ENCODE measurements at regions not wholly inside any gene's neighbourhood (a gene's known extent, or its start where the extent isn't known, plus 50 kb on each side); places are given as distances from the start of the nearest gene placed in this dataset.

GRCh38 chr7:28300488-28300887, 111.8 kb upstream of the CREB5 start:
- TF ChIP-seq GATA2 (IDR thresholded peaks at IDR 0.05; ENCODE audit: low read depth, low read length) (no peak), GATA3 (IDR thresholded peaks at IDR 0.05; ENCODE audit: low read depth, low read length) (no peak)

GRCh38 chr7:28301148-28301641, 111.1 kb upstream of the CREB5 start:
- TF ChIP-seq GATA3 (IDR thresholded peaks at IDR 0.05; ENCODE audit: low read depth, low read length) (no peak), GATA2 (IDR thresholded peaks at IDR 0.05; ENCODE audit: low read depth, low read length) (no peak)

- TF ChIP-seq GATA3 (IDR thresholded peaks at IDR 0.05; ENCODE audit: low read depth, low read length) = no peak
- TF ChIP-seq GATA2 (IDR thresholded peaks at IDR 0.05; ENCODE audit: low read depth, low read length) = no peak
Observed at GRCh38 chr7:28304290-28304689, 108.0 kb upstream of the CREB5 start.

GRCh38 chr7:28309704-28310459, 102.4 kb upstream of the CREB5 start:
- TF ChIP-seq GATA3 (IDR thresholded peaks at IDR 0.05; ENCODE audit: low read depth, low read length) (no peak), GATA2 (IDR thresholded peaks at IDR 0.05; ENCODE audit: low read depth, low read length) (no peak)

GRCh38 chr7:28310460-28310848, 101.9 kb upstream of the CREB5 start:
- no peak for TF ChIP-seq GATA2 (IDR thresholded peaks at IDR 0.05; ENCODE audit: low read depth, low read length)
- no peak for TF ChIP-seq GATA3 (IDR thresholded peaks at IDR 0.05; ENCODE audit: low read depth, low read length)

- no peak for TF ChIP-seq GATA3 (IDR thresholded peaks at IDR 0.05; ENCODE audit: low read depth, low read length)
Observed at GRCh38 chr7:28311670-28312069, 100.6 kb upstream of the CREB5 start.

GRCh38 chr7:28312948-28313347, 99.4 kb upstream of the CREB5 start:
- TF ChIP-seq GATA3 (IDR thresholded peaks at IDR 0.05; ENCODE audit: low read depth, low read length) (no peak), GATA2 (IDR thresholded peaks at IDR 0.05; ENCODE audit: low read depth, low read length) (no peak)

- TF ChIP-seq GATA3 (IDR thresholded peaks at IDR 0.05; ENCODE audit: low read depth, low read length) (no peak), GATA2 (IDR thresholded peaks at IDR 0.05; ENCODE audit: low read depth, low read length) (no peak; the same call in 1 of the 2 replicates)
Observed at GRCh38 chr7:28314841-28315240, 97.5 kb upstream of the CREB5 start.

- TF ChIP-seq GATA2 (IDR thresholded peaks at IDR 0.05; ENCODE audit: low read depth, low read length) (peak; percentile 100), GATA3 (IDR thresholded peaks at IDR 0.05; ENCODE audit: low read depth, low read length) (peak; percentile 98)
Observed at GRCh38 chr7:28315565-28316410, 96.5 kb upstream of the CREB5 start.

GRCh38 chr7:28316489-28316888, 95.8 kb upstream of the CREB5 start:
- TF ChIP-seq GATA3 (IDR thresholded peaks at IDR 0.05; ENCODE audit: low read depth, low read length) (no peak), GATA2 (IDR thresholded peaks at IDR 0.05; ENCODE audit: low read depth, low read length) (no peak)

- TF ChIP-seq GATA2 (IDR thresholded peaks at IDR 0.05; ENCODE audit: low read depth, low read length) (no peak), GATA3 (IDR thresholded peaks at IDR 0.05; ENCODE audit: low read depth, low read length) (no peak)
Observed at GRCh38 chr7:28318101-28318762, 94.1 kb upstream of the CREB5 start.

GRCh38 chr7:28323833-28324232, 88.5 kb upstream of the CREB5 start:
- TF ChIP-seq GATA2 (IDR thresholded peaks at IDR 0.05; ENCODE audit: low read depth, low read length) = no peak
- TF ChIP-seq GATA3 (IDR thresholded peaks at IDR 0.05; ENCODE audit: low read depth, low read length) = no peak

- no peak for TF ChIP-seq GATA2 (IDR thresholded peaks at IDR 0.05; ENCODE audit: low read depth, low read length)
- TF ChIP-seq GATA3 (IDR thresholded peaks at IDR 0.05; ENCODE audit: low read depth, low read length) = no peak
Observed at GRCh38 chr7:28328146-28328545, 84.2 kb upstream of the CREB5 start.

All from SH-SY5Y (cell line).